H1 (cell line): ENCODE measurements at regions not wholly inside any gene's neighbourhood (a gene's known extent, or its start where the extent isn't known, plus 50 kb on each side); places are given as distances from the start of the nearest gene placed in this dataset.

Experiments
- ASH2L ChIP-seq: fragments of 200-600, 300-600 bp; sonication (generic); IDR thresholded peaks from one replicate; pipeline ENCODE4 v1.7.1; 2017; ENCODE audit warnings: low read length
- BRCA1 ChIP-seq: IDR thresholded peaks from 2 replicates; pipeline ENCODE4 v1.6.1; 2012; ENCODE audit warnings: low read depth, low read length, improper control_type of control experiment
- CBX8 ChIP-seq: fragments of 300-800, 300-1000 bp; sonication (generic); IDR thresholded peaks from 2 replicates; pipeline ENCODE4 v1.7.1; 2016; ENCODE audit warnings: low read depth, low read length, borderline replicate concordance
- CTBP2 ChIP-seq: IDR thresholded peaks from 2 replicates; pipeline ENCODE4 v1.7.0; 2011; ENCODE audit warnings: borderline replicate concordance, mild to moderate bottlenecking, moderate library complexity, mixed read lengths, low read length; ENCODE audit not compliant: insufficient read depth, insufficient read length
- EGR1 ChIP-seq: IDR thresholded peaks from 2 replicates; pipeline ENCODE4 v1.6.1; 2011; ENCODE audit warnings: low read depth, low read length, borderline replicate concordance
- FOSL1 ChIP-seq: IDR thresholded peaks from 2 replicates; pipeline ENCODE4 v1.6.1; 2011; ENCODE audit warnings: mild to moderate bottlenecking, low read depth, low read length, moderate library complexity; ENCODE audit not compliant: insufficient read depth
- HDAC6 ChIP-seq: IDR thresholded peaks from one replicate; pipeline ENCODE4 v1.7.1; 2012; ENCODE audit warnings: low read depth, mild to moderate bottlenecking, inconsistent platforms, low read length, moderate library complexity
- JUN ChIP-seq: IDR thresholded peaks from 2 replicates; pipeline ENCODE4 v1.6.1; 2011; ENCODE audit warnings: low read depth, mild to moderate bottlenecking, improper control_type of control experiment, low read length
- KDM1A ChIP-seq: fragments of 200-600, 300-600 bp; sonication (generic); IDR thresholded peaks from 2 replicates; pipeline ENCODE4 v1.7.1; 2016; ENCODE audit warnings: mild to moderate bottlenecking, low read length, borderline replicate concordance
- KDM4A ChIP-seq: IDR thresholded peaks from one replicate; pipeline ENCODE4 v1.7.1; 2012; ENCODE audit warnings: low read depth, mild to moderate bottlenecking, moderate library complexity, low read length, inconsistent platforms; ENCODE audit not compliant: severe bottlenecking
- KDM5A ChIP-seq: fragments of 200-600 bp; IDR thresholded peaks from 2 replicates; pipeline ENCODE4 v1.7.1; 2012; ENCODE audit warnings: mild to moderate bottlenecking, low read length, inconsistent platforms, mixed read lengths
- NANOG ChIP-seq: IDR thresholded peaks from 2 replicates; pipeline ENCODE4 v1.6.1; 2011; ENCODE audit warnings: low read length, low read depth, mild to moderate bottlenecking, inconsistent platforms; ENCODE audit not compliant: insufficient read depth, poor library complexity, severe bottlenecking
- PHF8 ChIP-seq: fragments of 200-600 bp; sonication (generic); conservative IDR thresholded peaks from 2 replicates; pipeline ENCODE4 v1.7.1; 2012; ENCODE audit warnings: low read depth, mild to moderate bottlenecking, inconsistent platforms, low read length, moderate library complexity
- RAD21 ChIP-seq, 2 experiments: IDR thresholded peaks in 1 of 2; conservative IDR thresholded peaks in 1 of 2; 2 replicates each; pipeline ENCODE4 v1.6.1; 2011; ENCODE audit warnings: low read depth in 2 of 2, low read length in 2 of 2, improper control_type of control experiment in 1 of 2, inconsistent platforms in 1 of 2, mild to moderate bottlenecking in 1 of 2, moderate library complexity in 1 of 2
- RBBP5 ChIP-seq: IDR thresholded peaks from 2 replicates; pipeline ENCODE4 v1.7.1; 2012; ENCODE audit warnings: low read depth, mild to moderate bottlenecking, inconsistent platforms, low read length, moderate library complexity, borderline replicate concordance
- RFX5 ChIP-seq: IDR thresholded peaks from 2 replicates; pipeline ENCODE4 v1.6.1; 2011; ENCODE audit warnings: low read depth, low read length, improper control_type of control experiment, borderline replicate concordance
- RNF2 ChIP-seq: fragments of 200-900, 300-1000 bp; sonication (generic); IDR thresholded peaks from 2 replicates; pipeline ENCODE4 v1.7.1; 2016; ENCODE audit warnings: borderline replicate concordance, low read depth, mild to moderate bottlenecking, antibody characterized with exemption, low read length; ENCODE audit not compliant: poor library complexity, severe bottlenecking; ENCODE audit errors: missing control alignments
- SIRT6 ChIP-seq: IDR thresholded peaks from one replicate; pipeline ENCODE4 v1.7.1; 2012; ENCODE audit warnings: low read length, inconsistent platforms
- SP2 ChIP-seq: IDR thresholded peaks from 2 replicates; pipeline ENCODE4 v1.6.1; 2012; ENCODE audit warnings: mild to moderate bottlenecking, low read length, inconsistent platforms
- SRF ChIP-seq: IDR thresholded peaks from 2 replicates; pipeline ENCODE4 v1.6.1; 2011; ENCODE audit warnings: mild to moderate bottlenecking, low read depth, low read length, moderate library complexity
- TAF1 ChIP-seq: IDR thresholded peaks from 2 replicates; pipeline ENCODE4 v1.6.1; 2011; ENCODE audit warnings: mild to moderate bottlenecking, low read depth, low read length
- TBP ChIP-seq: IDR thresholded peaks from 2 replicates; pipeline ENCODE4 v1.6.1; 2011; ENCODE audit warnings: low read depth, low read length, improper control_type of control experiment
- TF ChIP-seq, protein P1 (sequence below), 3 experiments: IDR thresholded peaks; 1 replicate in 2 of 3; 2 replicates in 1 of 3; pipeline versions ENCODE4 v1.5.1 to v1.6.1; 2011; ENCODE audit warnings: low read length in 3 of 3, mild to moderate bottlenecking in 3 of 3, inconsistent platforms in 2 of 3, low read depth in 1 of 3, moderate library complexity in 1 of 3; ENCODE audit not compliant: insufficient read depth in 1 of 3; ENCODE audit errors: control extremely low read depth in 1 of 3

- TF ChIP-seq, protein P1, sequence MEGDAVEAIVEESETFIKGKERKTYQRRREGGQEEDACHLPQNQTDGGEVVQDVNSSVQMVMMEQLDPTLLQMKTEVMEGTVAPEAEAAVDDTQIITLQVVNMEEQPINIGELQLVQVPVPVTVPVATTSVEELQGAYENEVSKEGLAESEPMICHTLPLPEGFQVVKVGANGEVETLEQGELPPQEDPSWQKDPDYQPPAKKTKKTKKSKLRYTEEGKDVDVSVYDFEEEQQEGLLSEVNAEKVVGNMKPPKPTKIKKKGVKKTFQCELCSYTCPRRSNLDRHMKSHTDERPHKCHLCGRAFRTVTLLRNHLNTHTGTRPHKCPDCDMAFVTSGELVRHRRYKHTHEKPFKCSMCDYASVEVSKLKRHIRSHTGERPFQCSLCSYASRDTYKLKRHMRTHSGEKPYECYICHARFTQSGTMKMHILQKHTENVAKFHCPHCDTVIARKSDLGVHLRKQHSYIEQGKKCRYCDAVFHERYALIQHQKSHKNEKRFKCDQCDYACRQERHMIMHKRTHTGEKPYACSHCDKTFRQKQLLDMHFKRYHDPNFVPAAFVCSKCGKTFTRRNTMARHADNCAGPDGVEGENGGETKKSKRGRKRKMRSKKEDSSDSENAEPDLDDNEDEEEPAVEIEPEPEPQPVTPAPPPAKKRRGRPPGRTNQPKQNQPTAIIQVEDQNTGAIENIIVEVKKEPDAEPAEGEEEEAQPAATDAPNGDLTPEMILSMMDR (IDR thresholded peaks at IDR 0.05; ENCODE audit: control extremely low read depth in 1 of 3, insufficient read depth in 1 of 3, low read depth in 1 of 3, low read length in 3 of 3), result no peak
- TF ChIP-seq RBBP5 (no peak), JUN (no peak), NANOG (peak; percentile 76), CBX8 (no peak), ASH2L (no peak), RAD21 (IDR thresholded peaks at IDR 0.05 in 1 of 2, conservative IDR thresholded peaks at IDR 0.05 in 1 of 2; ENCODE audit: low read depth in 2 of 2, low read length in 2 of 2) (no peak; a peak in 1 of 4 replicates), SP2 (no peak), RNF2 (no peak), HDAC6 (no peak), KDM4A (no peak), KDM1A (0 out of 2 replicates have a peak, but pooled peaks have one; percentile 17), EGR1 (no peak), CTBP2 (no peak), TAF1 (peak; percentile 68), BRCA1 (no peak), SIRT6 (no peak), PHF8 (no peak), FOSL1 (no peak), RFX5 (no peak), KDM5A (no peak), TBP (peak; percentile 54; the same call in 1 of the 2 replicates), SRF (no peak)
Observed at GRCh38 chr10:57222603-57223002, 861.5 kb upstream of the ZWINT start (continued).
